NCI-H2171 (cell line): ENCODE measurements at regions not wholly inside any gene's neighbourhood (a gene's known extent, or its start where the extent isn't known, plus 50 kb on each side); places are given as distances from the start of the nearest gene placed in this dataset.

Source experiments
- DNase-seq: peaks from one replicate; lab custom pipeline; 2025; lab: John Stamatoyannopoulos, UW

DNA sequence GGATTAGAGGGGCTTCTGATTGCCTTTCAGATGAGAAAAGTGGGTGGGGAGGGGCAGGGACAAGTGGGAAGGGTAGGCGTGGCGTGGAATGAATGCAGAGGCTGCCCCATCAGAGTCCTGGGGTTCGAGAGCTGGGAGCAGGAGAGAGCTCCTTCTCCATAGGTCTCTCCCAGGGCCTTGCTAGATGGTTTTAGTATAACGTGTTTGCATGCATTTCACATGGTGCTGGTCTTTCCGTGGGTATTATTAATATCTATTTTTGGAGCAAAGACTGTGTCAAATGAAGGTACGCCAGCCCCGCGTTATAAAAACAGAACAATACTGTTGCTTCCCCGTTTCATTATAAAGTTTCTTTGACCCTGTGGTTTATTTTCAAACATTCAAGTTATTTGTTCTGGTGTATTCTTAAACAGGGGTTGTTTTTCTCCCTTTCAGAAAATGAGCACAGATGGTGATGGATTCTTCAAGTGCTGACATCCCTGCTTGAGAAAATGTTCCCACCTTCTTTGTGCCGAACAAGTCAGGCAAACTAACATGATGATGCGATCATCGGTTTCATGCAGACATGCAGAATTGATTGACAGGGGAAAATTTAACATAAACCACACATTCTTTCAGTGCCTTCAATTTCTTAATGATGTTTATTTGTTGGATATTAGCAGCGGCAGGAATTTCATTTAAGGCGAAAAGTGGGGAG, 62.1 kb upstream of the ZNF536 start:
- DNase-seq, result peak; percentile 80

GRCh38 chr19:30310602-30311263, 61.5 kb upstream of the ZNF536 start:
- DNase-seq, result no peak

DNA sequence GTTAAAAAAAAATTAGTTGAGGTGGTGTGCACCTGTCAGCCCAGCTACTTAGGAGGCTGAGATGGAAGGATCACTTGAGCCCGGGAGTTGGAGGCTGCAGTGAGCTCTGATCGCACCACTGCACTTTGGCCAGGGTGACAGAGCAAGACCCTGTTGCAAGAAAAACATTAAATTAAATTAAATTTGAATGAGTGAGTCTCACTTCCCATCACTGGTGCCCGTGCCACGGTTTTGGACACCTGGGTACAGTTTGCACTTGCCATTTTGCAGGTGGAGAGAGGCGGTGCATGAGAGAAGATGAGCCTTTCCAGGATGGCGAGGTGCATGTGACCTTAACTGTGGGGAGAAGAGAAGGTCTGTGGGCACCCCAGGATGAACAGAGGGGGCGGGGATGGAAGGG, 60.3 kb upstream of the ZNF536 start:
- DNase-seq, result no peak

DNA sequence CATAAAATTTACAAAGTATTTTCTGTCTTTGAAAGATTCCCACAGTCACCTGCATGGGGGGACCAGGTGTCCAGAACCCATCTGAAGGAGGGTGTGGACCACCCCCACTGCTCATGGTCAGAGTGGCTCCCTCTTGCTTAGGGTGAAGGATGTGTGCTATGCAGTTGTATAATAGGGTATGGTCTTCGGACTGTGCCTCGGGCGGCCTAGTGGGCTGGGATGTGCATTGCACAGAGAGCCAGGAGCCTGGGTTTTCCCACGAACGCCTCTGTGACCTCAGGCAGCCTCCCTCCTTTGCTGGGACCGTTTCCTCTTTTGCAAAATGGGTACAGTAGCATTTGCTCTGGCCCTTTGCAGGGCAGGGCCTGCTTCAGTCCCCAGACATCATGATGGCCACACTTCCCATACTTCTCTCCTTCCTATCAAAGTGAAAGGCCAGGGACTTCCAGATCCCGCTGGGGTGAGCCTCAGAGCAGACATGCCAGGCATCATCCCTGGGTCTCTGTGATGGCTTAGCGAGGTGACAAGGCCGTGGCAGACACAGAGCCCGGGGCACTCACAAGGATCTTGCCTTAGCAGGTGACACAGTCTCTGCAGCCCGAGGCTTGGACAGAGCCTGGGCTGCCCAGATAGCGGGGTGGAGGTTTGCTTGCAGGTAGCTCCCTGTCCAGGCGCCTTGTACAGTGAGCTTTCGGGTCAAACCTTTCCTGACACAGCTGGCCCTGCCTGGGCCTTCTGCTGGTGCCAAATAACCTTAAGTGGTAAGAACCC, 59.4 kb upstream of the ZNF536 start:
- DNase-seq, result no peak

- DNase-seq, result no peak
Measured at GRCh38 chr19:30313353-30313750, 58.8 kb upstream of the ZNF536 start.

DNA sequence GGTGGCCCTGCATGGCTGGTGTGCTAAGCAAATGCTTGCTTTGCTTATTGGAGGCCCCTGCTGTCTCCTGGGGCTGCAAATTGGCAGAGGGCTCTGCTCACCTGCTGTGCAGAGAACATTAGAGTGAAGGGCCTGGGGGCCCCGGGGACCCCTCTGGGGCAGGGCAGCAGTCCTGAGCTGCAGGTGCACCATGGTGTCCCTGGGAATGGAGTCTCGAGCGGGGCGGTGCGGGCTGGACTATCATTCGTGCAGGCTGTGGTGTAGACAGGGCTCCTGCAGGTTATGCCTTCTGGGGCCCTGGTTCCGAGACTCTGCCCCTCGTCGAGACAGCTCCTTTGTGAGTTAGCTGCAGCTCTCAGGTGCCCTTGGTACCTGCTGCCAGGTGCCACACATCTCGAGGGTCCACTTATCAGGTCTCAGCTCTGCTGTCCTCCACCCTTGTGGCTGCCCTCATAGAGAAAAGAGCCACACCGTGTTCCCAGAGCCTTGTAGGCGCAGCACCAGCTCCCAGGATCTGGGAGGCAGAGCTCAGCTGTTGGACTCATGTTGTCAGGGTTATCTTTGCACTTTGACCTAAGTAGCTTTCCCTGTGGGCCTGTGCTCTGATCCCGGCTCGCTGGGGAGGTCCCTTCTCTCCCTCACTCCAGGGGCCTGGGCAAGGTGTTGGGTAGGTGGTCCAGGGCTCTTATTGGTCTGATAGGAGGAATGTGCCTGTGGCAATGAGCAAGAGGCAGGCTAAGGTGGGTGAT, 58.0 kb upstream of the ZNF536 start:
- DNase-seq, result no peak

DNA sequence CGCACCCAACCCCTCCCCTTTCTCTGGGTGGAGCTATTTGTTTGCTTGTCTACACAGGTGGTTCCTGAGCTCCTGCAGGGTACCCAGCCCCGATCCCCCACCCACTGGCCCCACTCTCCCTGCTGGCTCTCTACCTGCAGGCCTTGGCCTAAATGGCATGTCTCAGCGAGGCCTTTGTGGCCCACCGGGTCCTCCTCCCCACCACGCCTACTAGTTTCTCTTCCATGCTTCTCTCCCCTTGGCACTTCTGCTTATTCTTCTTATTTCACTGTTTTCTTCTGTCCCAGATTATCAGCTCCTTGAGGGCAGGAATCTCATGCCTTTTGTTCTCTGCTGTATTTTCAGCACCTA, 57.4 kb upstream of the ZNF536 start:
- DNase-seq, result no peak

- DNase-seq, result no peak
Measured at GRCh38 chr19:30315159-30315558, 57.0 kb upstream of the ZNF536 start.

DNA sequence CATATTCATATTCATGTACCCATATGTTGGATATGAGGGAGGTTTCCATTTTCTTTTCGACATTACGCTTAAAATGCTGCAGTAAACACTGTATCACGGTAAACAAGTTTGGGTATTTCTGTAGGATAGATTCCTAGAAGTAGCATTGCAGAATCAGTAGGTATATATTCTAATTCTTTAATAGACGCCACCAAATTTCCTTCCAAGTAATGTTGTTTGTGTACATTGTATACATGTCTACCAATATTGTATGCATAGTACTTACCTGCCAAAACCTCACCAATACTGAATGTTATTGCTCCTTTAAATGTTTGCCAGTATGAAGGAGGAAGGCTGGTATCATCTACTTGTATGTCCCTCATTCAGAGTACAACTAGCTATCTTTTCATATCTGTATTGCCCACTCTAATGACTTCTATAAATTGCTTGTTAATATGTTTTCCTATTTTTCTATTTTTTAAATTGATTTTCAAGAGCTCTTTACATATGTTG, 56.1 kb upstream of the ZNF536 start:
- no peak for DNase-seq

- DNase-seq, result no peak
Measured at GRCh38 chr19:30316560-30317106, 55.6 kb upstream of the ZNF536 start.

GRCh38 chr19:30317403-30317802, 54.8 kb upstream of the ZNF536 start:
- no peak for DNase-seq

DNA sequence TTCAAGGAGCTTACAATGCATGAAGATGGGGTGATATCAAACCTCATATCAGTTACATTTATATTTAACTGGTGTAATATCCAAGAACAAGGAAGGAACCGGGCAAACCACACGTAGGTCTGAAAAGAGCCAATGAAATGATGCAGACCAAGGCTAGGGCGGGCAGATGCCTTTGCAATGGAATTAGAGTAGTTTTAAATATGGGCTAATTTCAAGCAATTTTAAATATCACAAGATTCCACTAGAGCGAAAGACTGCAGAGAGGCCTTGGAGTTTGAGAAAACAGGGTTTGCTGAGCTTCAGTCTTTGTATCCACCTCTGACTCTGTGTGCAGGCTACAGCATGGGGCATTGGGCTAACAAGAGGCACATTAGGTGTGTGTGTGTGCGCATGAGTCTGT, 53.9 kb upstream of the ZNF536 start:
- DNase-seq, result no peak

DNA sequence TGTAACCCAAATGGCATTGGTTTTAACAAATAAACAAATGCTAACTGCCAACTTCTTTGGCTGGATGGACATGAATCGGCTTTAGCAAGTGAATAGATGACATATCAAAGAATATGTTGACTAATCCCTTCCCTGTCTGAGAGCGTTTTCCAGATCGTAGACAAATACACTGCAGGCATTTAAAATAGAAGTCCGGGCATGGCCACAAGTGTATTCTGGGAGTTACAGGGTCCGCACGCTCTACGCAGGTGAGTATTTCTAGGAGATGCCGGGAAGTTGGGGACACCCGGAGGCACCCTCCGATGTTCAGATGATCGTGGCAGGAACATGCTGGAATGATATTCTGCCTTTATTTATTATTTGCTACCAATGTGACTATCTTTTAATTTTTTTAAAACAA, 53.2 kb upstream of the ZNF536 start:
- DNase-seq, result no peak

GRCh38 chr19:30319411-30319810, 52.8 kb upstream of the ZNF536 start:
- DNase-seq, result no peak

DNA sequence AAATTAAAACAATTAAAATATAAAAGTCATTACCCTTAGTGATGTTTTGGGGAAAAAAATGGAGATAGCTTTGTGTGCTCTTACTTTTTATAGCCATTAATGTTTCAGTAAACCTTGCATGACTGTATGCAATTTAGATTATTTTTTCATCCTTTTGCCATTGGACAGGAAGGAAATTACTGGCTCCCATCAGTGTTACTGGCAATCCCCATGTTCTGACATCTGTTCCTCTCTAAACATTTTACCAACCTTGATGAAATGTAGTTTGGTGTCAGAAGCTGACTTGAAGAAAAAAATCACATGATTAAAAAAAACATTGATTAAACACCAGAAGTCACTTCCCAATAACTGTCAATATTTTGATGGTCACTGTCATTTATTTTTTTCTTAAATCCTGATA, 52.3 kb upstream of the ZNF536 start:
- no peak for DNase-seq

GRCh38 chr19:30320466-30320865, 51.7 kb upstream of the ZNF536 start:
- DNase-seq, result no peak

DNA sequence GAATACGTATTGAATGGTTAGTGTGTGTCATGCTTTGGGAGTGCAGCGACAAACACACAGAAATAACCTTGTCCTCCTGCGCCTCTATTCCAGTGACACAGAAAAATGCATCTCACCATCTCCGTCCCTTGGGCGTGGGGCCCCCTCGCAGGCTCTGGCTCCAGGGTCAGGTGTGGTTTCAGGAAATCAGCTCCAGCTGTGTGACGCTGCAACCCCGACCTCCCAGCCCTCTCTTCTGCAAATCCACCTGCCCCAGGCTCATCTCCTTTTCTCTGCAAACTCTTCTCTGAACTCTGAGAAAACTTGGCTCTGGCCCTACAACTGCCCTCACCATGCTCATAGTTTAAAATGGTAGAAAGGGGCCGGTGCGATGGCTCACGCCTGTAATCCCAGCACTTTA, 51.3 kb upstream of the ZNF536 start:
- no peak for DNase-seq
